ENCODE measurements at regions not wholly inside any gene's neighbourhood (a gene's known extent, or its start where the extent isn't known, plus 50 kb on each side); places are given as distances from the start of the nearest gene placed in this dataset.

DNA sequence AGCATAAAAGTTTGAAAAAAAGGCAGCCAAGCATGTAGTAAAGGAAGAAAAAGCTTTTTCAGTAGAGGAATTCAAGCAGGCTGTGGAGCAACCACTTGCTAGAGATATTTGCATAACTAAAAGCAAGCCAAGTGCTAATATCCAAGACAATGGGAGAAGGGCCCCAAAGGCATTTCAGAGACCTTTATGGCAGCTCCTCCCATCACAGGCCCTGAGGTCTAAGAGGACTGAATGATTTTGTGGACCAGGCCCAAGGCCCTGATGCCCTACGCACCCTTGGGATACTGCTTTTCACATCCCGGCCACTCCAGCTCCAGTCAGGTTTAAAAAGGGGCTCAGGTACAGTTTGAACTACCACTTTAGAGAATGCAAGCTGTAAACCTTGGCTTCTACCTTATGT lies 261.7 kb upstream of the SEMA3C start:
- no peak for TF ChIP-seq CTCF (IDR thresholded peaks at IDR 0.05; ENCODE audit: low read depth, low read length, missing input control)
- no peak for TF ChIP-seq SP1 (IDR thresholded peaks at IDR 0.05)
- TF ChIP-seq RAD21 (IDR thresholded peaks at IDR 0.05), result no peak
- TF ChIP-seq GABPA (IDR thresholded peaks at IDR 0.05 in 1 of 2, conservative IDR thresholded peaks at IDR 0.05 in 1 of 2), result no peak
- no peak for TF ChIP-seq ATF3 (IDR thresholded peaks at IDR 0.05)
- TF ChIP-seq, protein P1, sequence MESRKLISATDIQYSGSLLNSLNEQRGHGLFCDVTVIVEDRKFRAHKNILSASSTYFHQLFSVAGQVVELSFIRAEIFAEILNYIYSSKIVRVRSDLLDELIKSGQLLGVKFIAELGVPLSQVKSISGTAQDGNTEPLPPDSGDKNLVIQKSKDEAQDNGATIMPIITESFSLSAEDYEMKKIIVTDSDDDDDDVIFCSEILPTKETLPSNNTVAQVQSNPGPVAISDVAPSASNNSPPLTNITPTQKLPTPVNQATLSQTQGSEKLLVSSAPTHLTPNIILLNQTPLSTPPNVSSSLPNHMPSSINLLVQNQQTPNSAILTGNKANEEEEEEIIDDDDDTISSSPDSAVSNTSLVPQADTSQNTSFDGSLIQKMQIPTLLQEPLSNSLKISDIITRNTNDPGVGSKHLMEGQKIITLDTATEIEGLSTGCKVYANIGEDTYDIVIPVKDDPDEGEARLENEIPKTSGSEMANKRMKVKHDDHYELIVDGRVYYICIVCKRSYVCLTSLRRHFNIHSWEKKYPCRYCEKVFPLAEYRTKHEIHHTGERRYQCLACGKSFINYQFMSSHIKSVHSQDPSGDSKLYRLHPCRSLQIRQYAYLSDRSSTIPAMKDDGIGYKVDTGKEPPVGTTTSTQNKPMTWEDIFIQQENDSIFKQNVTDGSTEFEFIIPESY (IDR thresholded peaks at IDR 0.05), result no peak
- no peak for TF ChIP-seq TAF1 (conservative IDR thresholded peaks at IDR 0.05)
- TF ChIP-seq, protein P2, sequence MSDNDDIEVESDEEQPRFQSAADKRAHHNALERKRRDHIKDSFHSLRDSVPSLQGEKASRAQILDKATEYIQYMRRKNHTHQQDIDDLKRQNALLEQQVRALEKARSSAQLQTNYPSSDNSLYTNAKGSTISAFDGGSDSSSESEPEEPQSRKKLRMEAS (IDR thresholded peaks at IDR 0.05), result no peak
- TF ChIP-seq FOXA1 (IDR thresholded peaks at IDR 0.05), result no peak
- no peak for TF ChIP-seq EGR1 (IDR thresholded peaks at IDR 0.05; ENCODE audit: low read depth in 2 of 2)
- TF ChIP-seq, protein P3, sequence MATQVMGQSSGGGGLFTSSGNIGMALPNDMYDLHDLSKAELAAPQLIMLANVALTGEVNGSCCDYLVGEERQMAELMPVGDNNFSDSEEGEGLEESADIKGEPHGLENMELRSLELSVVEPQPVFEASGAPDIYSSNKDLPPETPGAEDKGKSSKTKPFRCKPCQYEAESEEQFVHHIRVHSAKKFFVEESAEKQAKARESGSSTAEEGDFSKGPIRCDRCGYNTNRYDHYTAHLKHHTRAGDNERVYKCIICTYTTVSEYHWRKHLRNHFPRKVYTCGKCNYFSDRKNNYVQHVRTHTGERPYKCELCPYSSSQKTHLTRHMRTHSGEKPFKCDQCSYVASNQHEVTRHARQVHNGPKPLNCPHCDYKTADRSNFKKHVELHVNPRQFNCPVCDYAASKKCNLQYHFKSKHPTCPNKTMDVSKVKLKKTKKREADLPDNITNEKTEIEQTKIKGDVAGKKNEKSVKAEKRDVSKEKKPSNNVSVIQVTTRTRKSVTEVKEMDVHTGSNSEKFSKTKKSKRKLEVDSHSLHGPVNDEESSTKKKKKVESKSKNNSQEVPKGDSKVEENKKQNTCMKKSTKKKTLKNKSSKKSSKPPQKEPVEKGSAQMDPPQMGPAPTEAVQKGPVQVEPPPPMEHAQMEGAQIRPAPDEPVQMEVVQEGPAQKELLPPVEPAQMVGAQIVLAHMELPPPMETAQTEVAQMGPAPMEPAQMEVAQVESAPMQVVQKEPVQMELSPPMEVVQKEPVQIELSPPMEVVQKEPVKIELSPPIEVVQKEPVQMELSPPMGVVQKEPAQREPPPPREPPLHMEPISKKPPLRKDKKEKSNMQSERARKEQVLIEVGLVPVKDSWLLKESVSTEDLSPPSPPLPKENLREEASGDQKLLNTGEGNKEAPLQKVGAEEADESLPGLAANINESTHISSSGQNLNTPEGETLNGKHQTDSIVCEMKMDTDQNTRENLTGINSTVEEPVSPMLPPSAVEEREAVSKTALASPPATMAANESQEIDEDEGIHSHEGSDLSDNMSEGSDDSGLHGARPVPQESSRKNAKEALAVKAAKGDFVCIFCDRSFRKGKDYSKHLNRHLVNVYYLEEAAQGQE (IDR thresholded peaks at IDR 0.05), result no peak
- TF ChIP-seq RXRA (IDR thresholded peaks at IDR 0.05), result no peak
- TF ChIP-seq YY1 (IDR thresholded peaks at IDR 0.05), result no peak
